GM23338 (cell line): ENCODE measurements at regions not wholly inside any gene's neighbourhood (a gene's known extent, or its start where the extent isn't known, plus 50 kb on each side); places are given as distances from the start of the nearest gene placed in this dataset.

Experiments
- ATAC-seq: fragments of 200-7000 bp; cut with Tn5 transposase; 3 replicates; pipeline ENCODE4 v1.9.1; 2020
- DNase-seq: peaks from one replicate; pipeline ENCODE4 v3.0.0-alpha.2; 2015; ENCODE audit warnings: low spot score
- H2AFZ ChIP-seq: fragments of 200-600 bp; sonication (generic); 2 replicates; pipeline ENCODE4 v1.8.0; 2016; ENCODE audit warnings: antibody characterized with exemption, mild to moderate bottlenecking, moderate library complexity
- H3F3A ChIP-seq: fragments of 200-600 bp; sonication (generic); replicated peaks from 2 replicates; pipeline ENCODE4 v1.8.0; 2017; ENCODE audit warnings: antibody characterized with exemption, mixed run types, low read depth
- H3K27ac ChIP-seq: fragments of 200-600 bp; sonication (generic); 2 replicates; pipeline ENCODE4 v1.6.1; 2016; ENCODE audit warnings: low read depth
- H3K27me3 ChIP-seq: fragments of 200-600 bp; sonication (generic); 2 replicates; pipeline ENCODE4 v1.8.0; 2016; ENCODE audit warnings: mild to moderate bottlenecking, mixed run types, moderate library complexity; ENCODE audit not compliant: insufficient read depth
- H3K36me3 ChIP-seq: fragments of 200-600 bp; sonication (generic); 2 replicates; pipeline ENCODE4 v1.8.0; 2016; ENCODE audit warnings: mild to moderate bottlenecking; ENCODE audit not compliant: insufficient read depth
- H3K4me1 ChIP-seq: fragments of 200-600 bp; sonication (generic); 2 replicates; pipeline ENCODE4 v1.8.0; 2016; ENCODE audit warnings: mild to moderate bottlenecking, moderate library complexity; ENCODE audit not compliant: insufficient read depth
- H3K4me2 ChIP-seq: fragments of 200-600 bp; sonication (generic); 2 replicates; pipeline ENCODE4 v1.7.1; 2017; ENCODE audit warnings: mixed run types
- H3K4me3 ChIP-seq: fragments of 200-600 bp; sonication (generic); 2 replicates; pipeline ENCODE4 v1.6.1; 2016; ENCODE audit warnings: mixed run types
- H3K79me2 ChIP-seq: fragments of 200-600 bp; sonication (generic); replicated peaks from 2 replicates; pipeline ENCODE4 v1.8.0; 2017; ENCODE audit warnings: mild to moderate bottlenecking; ENCODE audit not compliant: insufficient read depth
- H3K9me2 ChIP-seq: fragments of 200-600 bp; sonication (generic); 2 replicates; pipeline ENCODE4 v1.8.0; 2017; ENCODE audit not compliant: insufficient read depth
- H4K20me1 ChIP-seq: fragments of 200-600 bp; sonication (generic); replicated peaks from 2 replicates; pipeline ENCODE4 v1.8.0; 2017; ENCODE audit warnings: mild to moderate bottlenecking; ENCODE audit not compliant: insufficient read depth
- H3K27ac Mint-ChIP-seq: 2 replicates; pipeline ENCODE4 v1.8.0; 2020; ENCODE audit warnings: inconsistent platforms, mild to moderate bottlenecking, moderate library complexity, mixed read lengths
- H3K27me3 Mint-ChIP-seq: 3 replicates; pipeline ENCODE4 v1.8.0; 2022; ENCODE audit warnings: low read depth, mild to moderate bottlenecking, moderate library complexity, mixed read lengths, inconsistent platforms; ENCODE audit not compliant: insufficient read depth, poor library complexity
- H3K36me3 Mint-ChIP-seq: 3 replicates; pipeline ENCODE4 v1.8.0; 2021; ENCODE audit warnings: low read depth, mild to moderate bottlenecking, inconsistent platforms, moderate library complexity, mixed read lengths
- H3K4me1 Mint-ChIP-seq: 3 replicates; pipeline ENCODE4 v1.8.0; 2020; ENCODE audit warnings: mild to moderate bottlenecking, inconsistent platforms, mixed read lengths
- H3K4me3 Mint-ChIP-seq: 3 replicates; pipeline ENCODE4 v1.8.0; 2021; ENCODE audit warnings: moderate library complexity, mild to moderate bottlenecking, inconsistent platforms, mixed read lengths
- H3K9me3 Mint-ChIP-seq: 3 replicates; pipeline ENCODE4 v1.8.0; 2020; ENCODE audit warnings: moderate library complexity, mild to moderate bottlenecking, inconsistent platforms, mixed read lengths
- CTCF ChIP-seq, 2 experiments: fragments of 200-600 bp in 1 of 2; sonication (generic) in 1 of 2; conservative IDR thresholded peaks; 2 replicates each; pipeline versions ENCODE4 v1.5.1 to v1.6.1; 2016 to 2017; ENCODE audit warnings: antibody characterized with exemption in 2 of 2, low read depth in 2 of 2, mild to moderate bottlenecking in 2 of 2, moderate library complexity in 1 of 2
- ETS1 ChIP-seq: IDR thresholded peaks from 2 replicates; pipeline ENCODE4 v1.6.1; 2016; ENCODE audit warnings: antibody characterized with exemption
- EZH2 ChIP-seq: fragments of 200-600 bp; sonication (generic); IDR thresholded peaks from one replicate; pipeline ENCODE4 v1.8.0; 2017; ENCODE audit warnings: antibody characterized with exemption, mild to moderate bottlenecking, low read depth; ENCODE audit not compliant: unreplicated experiment
- EZH2phosphoT487 ChIP-seq: fragments of 200-600 bp; sonication (generic); IDR thresholded peaks from one replicate; pipeline ENCODE4 v1.8.1; 2018; ENCODE audit warnings: antibody characterized with exemption; ENCODE audit not compliant: unreplicated experiment
- JUNB ChIP-seq: IDR thresholded peaks from one replicate; pipeline ENCODE4 v1.6.1; 2016; ENCODE audit warnings: antibody characterized with exemption; ENCODE audit not compliant: unreplicated experiment
- POLR2AphosphoS5 ChIP-seq: IDR thresholded peaks from 2 replicates; pipeline ENCODE4 v1.6.1; 2016; ENCODE audit warnings: antibody characterized with exemption, low read depth
- STAT1 ChIP-seq: IDR thresholded peaks from one replicate; pipeline ENCODE4 v1.6.1; 2016; ENCODE audit warnings: antibody characterized with exemption; ENCODE audit not compliant: unreplicated experiment
- ZNF114 ChIP-seq: fragments of 250-450 bp; sonication (Bioruptor Pico); IDR thresholded peaks from 2 replicates; pipeline ENCODE4 v1.5.0; 2020; ENCODE audit warnings: mild to moderate bottlenecking, moderate library complexity
- ZNF331 ChIP-seq: fragments of 250-450 bp; sonication (Bioruptor Pico); IDR thresholded peaks from 2 replicates; pipeline ENCODE4 v1.5.0; 2020; ENCODE audit warnings: low read depth, mild to moderate bottlenecking, moderate library complexity
- ZNF462 ChIP-seq: fragments of 250-450 bp; sonication (Bioruptor Pico); IDR thresholded peaks from 2 replicates; pipeline ENCODE4 v1.5.0; 2020; ENCODE audit warnings: mild to moderate bottlenecking, moderate library complexity

- Mint-ChIP-seq H3K9me3 (no peaks in the 10 kb centered on the region; the same call in 2 of the 3 replicates), H3K36me3 (no peaks in the 10 kb centered on the region), H3K4me3 (no peak overlapping the region), H3K27ac (no peak overlapping the region), H3K4me1 (peaks cover 9% of the 10 kb centered on the region), H3K27me3 (no peaks in the 10 kb centered on the region)
- Histone ChIP-seq H3K4me3 (no peak overlapping the region), H3K27me3 (no peaks in the 10 kb centered on the region), H3K27ac (no peak overlapping the region), H2AFZ (no peak overlapping the region; the same call in 1 of the 2 replicates), H3K4me2 (no peak overlapping the region), H3F3A (no peaks in the 10 kb centered on the region), H3K79me2 (no peaks in the 10 kb centered on the region), H4K20me1 (no peaks in the 10 kb centered on the region), H3K9me2 (peaks cover 5% of the 10 kb centered on the region), H3K4me1 (no peaks in the 10 kb centered on the region), H3K36me3 (no peaks in the 10 kb centered on the region)
- TF ChIP-seq EZH2phosphoT487 (no peak), POLR2AphosphoS5 (no peak), JUNB (no peak)
- no peak for ATAC-seq
- no peak for DNase-seq
Measured at GRCh38 chr2:122822319-122822718, 1066.9 kb downstream of the TSN start.

GRCh38 chr2:122830157-122830556 lies 1074.7 kb downstream of the TSN start:
- Histone ChIP-seq H3K36me3 (no peaks in the 10 kb centered on the region), H3K9me2 (peaks cover 13% of the 10 kb centered on the region; the same call in 1 of the 2 replicates), H3K79me2 (no peaks in the 10 kb centered on the region), H3K4me3 (no peak overlapping the region), H3K4me2 (no peak overlapping the region), H2AFZ (no peak overlapping the region), H3F3A (no peaks in the 10 kb centered on the region), H3K27ac (no peak overlapping the region), H3K4me1 (no peaks in the 10 kb centered on the region), H3K27me3 (no peaks in the 10 kb centered on the region), H4K20me1 (no peaks in the 10 kb centered on the region)
- no peaks in the 10 kb centered on the region for H3K27me3 Mint-ChIP-seq
- no peaks in the 10 kb centered on the region for H3K4me1 Mint-ChIP-seq
- no peaks in the 10 kb centered on the region for H3K36me3 Mint-ChIP-seq
- H3K9me3 Mint-ChIP-seq = no peaks in the 10 kb centered on the region; the same call in 2 of the 3 replicates
- no peak for DNase-seq
- no peak overlapping the region for H3K27ac Mint-ChIP-seq
- ATAC-seq = no peak
- no peak overlapping the region for H3K4me3 Mint-ChIP-seq
- TF ChIP-seq POLR2AphosphoS5 (no peak), STAT1 (no peak), ETS1 (no peak), ZNF114 (CRISPR knock-in tag) (no peak), ZNF331 (CRISPR knock-in tag) (no peak), JUNB (no peak), ZNF462 (CRISPR knock-in tag) (no peak), CTCF (conservative IDR thresholded peaks at IDR 0.05; ENCODE audit: low read depth in 2 of 2) (no peak), EZH2phosphoT487 (no peak), EZH2 (no peak)
